ENCODE measurements at regions not wholly inside any gene's neighbourhood (a gene's known extent, or its start where the extent isn't known, plus 50 kb on each side); places are given as distances from the start of the nearest gene placed in this dataset.
"Not testable (repeated sequence)": the region's sequence is repeated elsewhere in the genome, so short reads cannot be mapped to it uniquely, and the experiment has no call there.

DNA sequence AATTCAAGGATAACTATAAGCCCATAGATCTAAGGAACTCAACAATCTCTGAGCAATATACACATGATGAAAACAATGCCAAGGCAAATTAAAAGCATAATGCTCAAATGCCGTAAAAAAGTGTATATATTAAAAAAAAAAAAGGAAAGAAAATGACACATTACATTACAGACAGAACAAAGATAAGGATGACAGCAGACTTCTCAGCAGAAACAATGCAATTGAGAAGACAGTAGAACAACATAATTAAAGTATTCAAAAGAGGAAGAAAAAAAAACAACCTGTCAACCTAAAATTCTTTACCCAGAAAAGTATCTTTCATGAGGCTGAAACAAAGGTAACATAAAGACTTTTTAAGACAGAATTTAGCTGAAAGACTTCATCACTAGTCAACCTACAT, 591.7 kb downstream of the ZNF608 start:
- no peak for DNase-seq

DNA sequence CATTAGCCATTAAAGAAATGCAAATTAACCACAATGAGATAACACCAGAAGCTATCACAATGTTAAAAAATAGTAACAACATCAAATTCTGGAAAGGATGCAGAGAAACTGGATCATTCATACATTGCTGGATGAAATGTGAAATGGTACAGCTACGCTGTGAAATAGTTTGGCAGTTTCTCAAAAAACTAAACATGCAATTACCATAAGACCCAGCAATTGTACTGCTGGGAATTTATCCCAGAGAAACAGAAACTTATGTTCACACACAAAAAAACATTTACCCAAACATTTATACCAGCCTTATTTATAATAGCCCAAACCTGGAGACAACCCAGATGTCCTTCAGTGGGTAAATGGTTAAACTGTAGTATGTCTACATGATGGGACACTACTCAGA, 592.9 kb downstream of the ZNF608 start:
- no peak for DNase-seq

GRCh38 chr5:124148574-124148973, 597.9 kb downstream of the ZNF608 start:
- DNase-seq, result no peak

DNA sequence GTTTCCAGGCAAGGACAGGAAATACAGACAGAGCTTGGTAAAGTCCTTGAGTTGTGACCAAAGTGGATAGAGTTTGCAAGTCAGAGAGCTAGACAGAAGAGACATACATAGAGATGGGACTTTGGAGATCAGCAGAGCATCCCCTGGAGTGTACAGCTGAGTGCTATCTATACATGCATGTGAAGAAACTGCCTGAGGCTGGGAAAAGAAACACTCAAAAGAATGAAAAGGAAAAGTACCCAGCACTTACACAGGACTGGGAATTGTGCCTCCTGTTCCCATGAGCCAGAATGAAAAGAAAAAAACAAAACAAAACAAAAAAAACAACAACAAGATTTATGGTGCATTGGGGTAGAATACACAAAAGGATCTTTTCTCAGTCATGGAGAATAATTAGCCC, 606.4 kb downstream of the ZNF608 start:
- no peak for DNase-seq

DNA sequence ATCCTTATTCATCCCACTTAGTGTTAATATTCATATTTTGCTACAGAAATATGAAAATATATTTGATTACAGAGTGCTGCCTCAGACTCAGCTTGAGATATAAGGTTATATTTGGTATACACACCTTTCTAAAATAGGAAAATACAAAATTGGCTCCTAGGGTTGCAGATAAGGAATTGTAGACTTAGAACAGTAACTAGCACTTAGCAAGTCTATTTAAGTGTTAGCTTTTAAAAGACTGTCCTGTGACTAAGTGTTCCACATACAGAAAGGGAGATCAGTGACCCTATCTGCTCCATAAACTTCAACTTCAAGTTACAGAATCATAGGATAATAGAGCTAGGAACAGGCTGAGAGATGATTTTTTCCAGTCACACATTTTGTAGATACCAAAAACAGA, 607.0 kb downstream of the ZNF608 start:
- no peak for DNase-seq

DNA sequence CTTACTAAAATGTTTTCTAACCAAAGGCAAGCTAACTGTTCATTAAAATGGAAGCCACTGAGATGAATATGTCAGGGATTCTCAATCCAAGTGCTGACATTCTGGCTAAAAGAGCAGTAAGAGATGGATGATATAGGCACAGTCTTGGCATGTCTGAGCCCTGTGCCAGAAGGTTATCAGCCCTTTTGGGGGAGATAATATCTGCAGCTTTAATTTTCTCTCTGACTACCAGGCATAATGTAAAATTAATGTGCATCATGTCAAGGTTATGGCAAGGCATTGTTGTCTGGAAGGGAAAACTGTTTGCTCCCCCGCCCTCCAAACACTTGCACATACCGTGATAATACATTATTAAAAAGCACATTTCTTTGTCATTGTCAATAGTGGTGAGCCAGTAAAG, 609.8 kb downstream of the ZNF608 start:
- DNase-seq, result no peak

DNA sequence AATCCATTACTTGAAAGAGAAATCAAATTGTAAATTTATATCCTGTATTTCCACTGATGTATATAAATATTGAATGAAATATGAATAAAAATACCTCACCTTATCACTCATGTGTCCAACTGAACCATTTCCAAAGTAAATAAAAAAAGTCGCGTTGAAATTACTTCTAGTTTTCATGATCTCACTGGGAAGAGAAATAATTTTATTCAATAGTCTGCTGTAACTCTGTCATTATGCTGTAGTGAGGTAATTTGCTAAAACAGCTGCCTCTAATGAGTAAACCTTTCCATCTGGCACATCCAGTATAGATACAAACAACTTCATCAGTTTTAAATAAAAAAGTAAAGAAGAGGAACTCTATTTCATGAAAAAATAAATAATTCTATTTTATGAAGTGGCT, 611.5 kb downstream of the ZNF608 start:
- no peak for DNase-seq

DNA sequence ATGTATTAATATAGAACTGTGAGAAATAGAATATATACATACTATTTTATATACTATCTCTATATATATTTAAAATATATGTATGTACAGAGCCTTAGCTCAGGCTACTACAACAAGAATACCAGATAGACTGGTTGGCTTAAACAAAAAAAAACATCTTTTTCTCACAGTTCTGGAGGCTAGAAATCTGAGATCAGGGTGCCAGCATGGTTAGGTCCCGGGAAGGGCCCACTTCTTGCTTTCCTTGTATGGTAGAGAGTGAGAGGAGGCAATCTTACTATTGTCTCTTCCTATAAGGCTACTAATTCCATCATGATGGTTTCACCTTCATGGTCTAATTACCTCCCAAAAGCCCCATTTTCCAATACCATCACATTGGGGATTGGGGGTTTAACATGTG, 613.0 kb downstream of the ZNF608 start:
- no peak for DNase-seq

DNA sequence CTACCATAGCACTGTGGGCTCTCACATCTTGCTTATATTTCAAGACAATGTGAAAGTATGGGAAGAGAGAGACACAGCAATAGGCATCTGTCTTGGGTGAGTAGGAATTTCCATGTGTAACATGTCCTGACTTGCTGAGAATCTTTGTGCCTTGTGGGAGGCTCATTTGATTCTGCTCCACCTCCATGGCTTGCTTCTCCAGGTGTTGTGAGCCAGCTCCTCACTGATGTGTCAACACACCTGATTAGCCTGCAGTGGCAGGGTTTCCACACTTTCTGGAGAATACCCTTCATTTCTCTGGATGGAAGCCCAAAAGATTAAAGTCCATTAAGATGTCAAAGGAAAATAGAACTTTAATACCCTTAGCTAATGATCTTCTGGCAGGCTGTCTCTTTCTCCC, 613.6 kb downstream of the ZNF608 start:
- DNase-seq, result no peak

DNA sequence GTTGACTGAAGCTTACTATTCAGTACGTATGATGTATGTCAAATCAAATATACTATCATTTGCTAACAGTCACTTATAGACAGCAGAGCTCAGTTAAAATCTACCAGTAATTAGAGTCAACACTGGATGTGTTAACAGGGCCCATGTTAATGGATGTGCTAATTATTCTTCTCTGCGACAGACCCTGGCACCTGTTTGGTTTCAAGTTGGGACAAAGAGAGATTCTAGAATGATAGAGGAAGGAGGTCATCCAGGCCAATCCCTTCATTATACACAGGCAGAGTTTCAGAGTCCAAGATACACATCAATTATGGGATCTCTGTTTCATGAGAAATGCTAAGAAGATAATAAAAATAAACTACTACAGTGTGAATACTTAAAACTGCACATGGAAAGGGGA, 615.0 kb downstream of the ZNF608 start:
- no peak for DNase-seq

- no peak for DNase-seq
Measured at GRCh38 chr5:124130816-124131215, 615.6 kb downstream of the ZNF608 start.

GRCh38 chr5:124128867-124129266, 616.9 kb downstream of the CSNK1G3 start:
- DNase-seq, result no peak

DNA sequence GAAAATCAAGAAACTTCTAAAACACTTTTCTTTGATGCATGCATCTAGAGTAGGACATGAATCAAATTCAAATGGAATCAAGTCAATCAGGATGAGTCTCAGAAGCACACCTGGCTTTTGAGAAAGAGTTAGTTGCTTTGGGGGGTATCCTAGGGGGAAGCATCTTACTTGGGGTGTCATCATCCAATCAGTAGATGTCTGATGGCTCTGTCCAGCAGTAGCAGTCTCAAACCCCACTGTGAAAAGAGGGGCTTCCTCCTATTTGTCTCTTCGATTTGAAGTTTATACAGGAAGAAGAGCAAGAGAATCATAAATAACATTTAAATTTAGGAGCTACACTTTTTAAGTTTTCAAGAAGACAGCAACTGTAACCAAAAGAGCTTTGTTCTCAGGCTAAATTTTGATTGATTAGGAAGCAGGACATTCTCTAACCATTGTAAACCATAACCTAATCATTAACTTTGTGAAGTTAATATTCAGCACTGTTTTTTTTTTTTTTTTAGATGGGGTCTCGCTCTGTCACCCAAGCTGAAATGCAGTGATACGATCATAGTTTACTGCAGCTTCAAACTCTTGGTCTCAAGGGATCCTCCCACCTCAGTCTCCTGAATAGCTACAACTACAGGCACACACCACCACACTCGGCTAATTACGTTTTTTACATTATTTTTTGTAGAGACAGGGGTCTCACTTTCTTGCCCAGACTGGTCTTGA, 614.7 kb downstream of the CSNK1G3 start:
- DNase-seq, result no peak

- DNase-seq, result no peak
Measured at GRCh38 chr5:124124711-124125229, 612.8 kb downstream of the CSNK1G3 start.

DNA sequence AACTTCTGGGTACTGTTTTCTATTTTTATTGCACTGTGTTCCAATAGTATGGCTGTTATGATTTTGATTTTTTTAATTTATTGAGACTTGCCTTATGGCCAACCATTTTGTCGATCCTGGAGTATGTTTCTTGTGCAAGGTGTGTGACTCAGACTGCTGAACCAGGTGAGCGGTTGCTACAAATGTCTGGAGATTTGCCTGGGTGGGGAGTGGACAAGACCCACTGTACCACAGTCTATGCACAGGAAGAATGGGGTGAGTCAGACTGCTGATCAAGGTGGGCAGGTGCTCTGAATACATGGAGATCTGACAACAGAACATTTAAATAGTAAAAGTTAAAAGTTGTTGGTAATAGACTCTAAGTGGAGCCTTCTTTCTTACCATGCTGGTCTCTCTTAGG, 609.2 kb downstream of the CSNK1G3 start:
- DNase-seq, result no peak

DNA sequence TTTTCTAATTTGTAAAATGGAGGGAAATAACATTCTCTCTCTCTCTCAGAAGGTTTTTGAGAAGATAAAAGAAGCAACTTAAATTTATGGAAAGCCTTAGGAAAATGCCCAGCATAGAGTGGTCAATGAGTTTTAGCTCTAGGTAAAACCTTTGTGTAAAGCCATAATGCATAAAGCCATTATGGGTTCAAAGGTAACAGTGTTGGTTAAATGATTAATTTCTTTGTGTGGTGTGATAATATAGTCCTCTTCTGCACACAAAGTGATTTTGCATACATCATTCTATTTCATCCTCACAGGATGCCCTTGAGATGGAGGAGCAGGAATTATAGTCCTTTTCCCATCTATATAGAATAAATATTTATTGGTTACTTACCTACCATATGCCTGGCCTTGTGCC, 602.9 kb downstream of the CSNK1G3 start:
- DNase-seq, result no peak

DNA sequence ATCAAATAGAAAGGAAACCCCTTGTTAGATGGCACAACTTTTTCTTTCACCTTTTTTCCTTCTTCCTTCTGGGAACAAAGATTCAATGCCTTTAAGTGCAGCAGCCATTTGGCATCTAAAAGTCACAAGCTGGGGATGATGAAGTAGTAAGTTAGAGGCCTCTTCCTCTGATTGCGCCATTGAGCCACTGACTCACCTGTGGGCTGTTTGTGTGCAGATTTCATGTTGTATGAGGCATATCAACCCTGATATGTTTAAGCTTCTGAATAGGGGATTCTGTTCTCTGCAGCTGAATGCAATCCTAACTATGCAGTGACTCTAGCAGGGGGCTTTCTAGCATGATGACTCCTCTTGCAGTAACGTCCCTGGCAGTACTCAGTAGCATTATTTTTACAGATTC, 599.9 kb downstream of the CSNK1G3 start:
- no peak for DNase-seq

DNA sequence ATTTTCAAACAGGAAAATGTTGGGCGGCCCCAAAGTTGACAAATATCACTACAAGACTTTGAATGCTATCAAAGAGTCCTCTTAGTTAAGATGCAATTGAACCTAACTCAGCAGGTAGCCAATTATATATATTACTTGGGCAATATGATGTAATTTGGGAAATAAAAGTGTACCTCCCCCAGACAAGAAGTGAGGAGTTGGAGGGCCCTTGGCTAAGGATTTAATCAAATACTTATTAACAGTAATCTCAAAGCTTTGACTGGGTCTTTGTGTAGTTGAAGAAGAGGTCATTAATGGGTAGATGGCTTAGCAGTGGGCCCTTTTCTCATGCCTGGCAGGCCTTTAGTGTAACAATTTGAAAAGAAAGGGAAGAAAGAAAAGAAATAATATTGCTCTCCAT, 599.0 kb downstream of the CSNK1G3 start:
- no peak for DNase-seq

DNA sequence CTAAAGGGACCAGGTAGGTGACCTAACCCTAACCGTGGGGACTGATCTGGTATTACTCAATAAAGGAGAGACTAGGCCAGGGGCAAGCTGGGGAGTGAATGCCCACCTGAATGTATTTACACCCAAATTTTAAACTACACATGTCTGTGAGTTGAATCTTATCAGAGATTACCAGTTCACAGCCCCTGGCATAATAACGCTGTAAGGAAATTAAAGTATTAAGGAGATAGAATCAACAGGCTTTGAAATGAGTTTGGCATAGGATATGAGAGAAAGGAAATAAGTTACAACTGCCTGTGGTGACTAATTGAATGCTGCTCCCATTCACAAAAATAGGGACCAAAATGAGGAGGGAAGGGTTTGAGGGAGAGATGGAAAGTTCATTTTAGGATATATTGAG, 593.3 kb downstream of the CSNK1G3 start:
- DNase-seq, result no peak

GRCh38 chr5:124104821-124105220, 592.8 kb downstream of the CSNK1G3 start:
- DNase-seq, result no peak

DNA sequence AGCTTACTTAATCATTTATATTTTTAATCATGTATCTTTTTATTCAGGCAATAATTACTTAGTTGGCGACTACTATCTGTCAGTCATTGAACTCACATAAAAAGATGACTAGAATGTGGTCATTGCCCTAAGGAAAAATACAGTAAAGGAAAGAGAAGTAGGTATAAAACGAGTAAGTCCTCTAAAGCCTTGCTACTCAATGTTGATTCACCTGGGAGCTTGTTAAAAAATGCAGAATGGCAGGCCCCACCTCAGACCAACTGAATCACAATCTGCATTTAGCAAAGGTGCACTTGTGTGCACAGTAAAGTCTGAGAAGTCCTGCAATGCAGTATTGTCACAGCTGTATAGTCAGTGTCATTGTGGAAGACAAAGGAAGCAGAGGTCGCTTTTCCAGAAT, 592.4 kb downstream of the CSNK1G3 start:
- no peak for DNase-seq

DNA sequence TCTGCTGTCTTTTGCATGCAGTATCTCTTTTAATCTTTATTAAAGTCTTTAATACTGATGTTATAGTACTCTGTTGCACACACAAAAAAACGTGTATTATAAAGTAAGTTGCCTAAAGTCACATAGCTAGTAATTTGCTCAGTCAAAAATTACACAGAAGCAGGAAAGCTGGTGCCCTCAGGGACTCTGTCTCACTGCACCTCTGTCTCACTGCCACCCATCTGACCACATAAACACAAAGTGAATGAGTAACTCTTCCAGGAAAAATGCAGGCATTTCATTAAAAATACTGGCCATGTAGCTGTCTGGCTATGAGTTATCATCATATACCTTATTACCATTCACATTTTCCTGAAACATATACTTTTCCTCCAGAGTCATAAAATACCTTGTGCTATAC, 591.7 kb downstream of the CSNK1G3 start:
- no peak for DNase-seq

DNA sequence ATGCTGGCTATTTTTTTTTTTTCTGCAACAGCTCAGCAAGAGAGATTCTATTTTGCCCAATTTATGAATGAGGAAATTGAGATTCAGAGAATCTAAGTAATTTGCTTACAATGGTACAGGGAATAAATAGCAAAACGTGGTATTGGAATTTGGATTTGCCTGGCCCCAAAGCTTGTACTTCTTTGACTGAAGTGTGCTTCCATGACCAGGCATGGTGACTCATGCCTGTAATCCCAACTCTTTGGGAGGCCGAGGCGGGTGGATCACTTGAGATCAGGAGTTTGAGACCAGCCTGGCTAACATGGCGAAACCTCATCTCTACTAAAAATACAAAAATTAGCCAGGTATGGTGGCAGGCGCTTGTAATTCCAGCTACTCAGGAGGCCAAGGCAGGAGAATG, 591.1 kb downstream of the CSNK1G3 start:
- DNase-seq, result not testable (repeated sequence)

DNA sequence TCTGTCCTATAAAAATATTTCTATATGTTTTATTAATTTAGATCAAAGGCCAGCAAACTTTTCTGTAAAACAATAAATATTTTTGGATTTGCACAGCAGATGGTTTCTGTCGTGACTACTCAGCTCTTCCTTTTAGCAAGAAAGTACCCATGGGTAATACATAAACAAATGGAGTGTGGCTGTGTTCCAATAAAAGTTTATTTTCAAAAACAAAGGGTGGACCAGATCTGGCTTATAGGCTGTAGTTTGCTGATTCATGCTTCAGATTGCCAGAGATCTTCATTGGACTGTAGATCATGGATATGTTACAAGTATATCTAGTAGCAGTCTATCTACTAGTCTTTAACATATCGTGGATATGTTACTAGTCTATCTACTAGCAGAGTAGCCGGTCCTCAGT, 590.5 kb downstream of the CSNK1G3 start:
- DNase-seq, result no peak

GRCh38 chr5:124093658-124094057, 581.7 kb downstream of the CSNK1G3 start:
- DNase-seq, result no peak

Measured in activated gamma-delta T cell treated with Interleukin-2 at 50 U/mL for 16 hours (primary cell).